ENCODE measurements at regions not wholly inside any gene's neighbourhood (a gene's known extent, or its start where the extent isn't known, plus 50 kb on each side); places are given as distances from the start of the nearest gene placed in this dataset.

DNA sequence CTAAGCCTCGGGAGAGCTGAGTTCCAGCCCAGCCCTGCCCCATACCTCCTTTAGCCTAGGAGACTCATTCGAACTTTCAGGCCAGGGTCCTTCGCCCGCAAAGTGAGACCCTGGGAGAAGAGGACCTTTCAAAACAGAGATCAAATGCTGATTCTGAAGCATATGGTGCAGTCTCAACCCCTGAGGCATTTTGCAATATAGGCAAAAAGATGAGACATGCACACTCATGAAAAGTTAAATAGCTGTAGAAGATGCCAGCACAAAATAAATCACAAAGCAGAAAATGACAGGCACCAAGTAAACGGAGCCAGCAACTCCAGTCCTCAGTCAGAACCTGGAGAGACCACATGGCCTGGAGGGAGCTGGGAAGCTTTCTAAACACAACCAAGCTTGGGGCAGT, 542.7 kb upstream of the RAB6C start:
- no peak for DNase-seq

DNA sequence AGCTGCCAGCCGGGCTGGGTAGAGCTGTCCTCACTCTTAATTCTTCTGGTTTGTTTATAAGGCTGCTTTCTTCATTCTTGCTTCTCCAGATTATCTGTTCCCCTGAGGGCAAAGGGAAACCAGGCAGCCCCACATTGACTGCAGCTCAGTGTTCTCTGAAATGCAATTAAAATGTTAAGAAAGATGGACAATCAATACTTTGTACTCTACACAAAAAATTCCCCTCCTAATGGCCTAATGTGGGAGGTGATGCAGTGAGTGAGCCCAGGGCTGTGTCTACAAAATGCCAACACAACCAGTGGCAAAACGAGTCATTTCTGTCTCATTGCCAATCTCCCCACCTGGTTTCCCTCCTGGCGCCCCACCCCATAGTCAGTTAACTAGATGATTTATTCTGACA, 541.7 kb upstream of the RAB6C start:
- DNase-seq = no peak

DNA sequence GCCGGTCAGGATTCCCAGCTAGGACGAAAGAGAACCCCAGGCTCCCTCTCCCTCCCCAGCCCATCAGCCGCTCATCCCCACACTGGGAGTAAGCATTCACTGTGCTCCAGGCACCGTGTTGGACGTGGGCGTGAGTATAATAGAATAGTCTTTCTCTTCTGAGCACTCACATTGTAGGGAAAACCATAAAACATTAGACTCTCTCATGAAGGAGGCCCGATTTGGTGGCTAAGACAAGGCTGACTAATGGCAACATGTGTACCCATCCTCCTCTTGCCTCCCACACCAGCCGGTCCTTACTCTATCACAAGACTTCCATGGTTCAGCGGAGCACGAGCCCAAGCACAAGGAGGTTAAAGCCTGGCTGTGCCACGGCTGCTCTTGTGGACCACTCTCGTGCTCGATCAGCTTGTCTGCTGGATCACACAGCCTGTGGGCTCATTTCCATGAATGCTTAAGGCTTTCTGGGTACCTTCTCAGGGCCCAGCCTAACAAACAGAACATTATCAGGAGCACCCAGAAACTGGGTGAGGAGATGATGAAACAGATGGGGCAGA, 540.9 kb upstream of the RAB6C start:
- no peak for DNase-seq

DNA sequence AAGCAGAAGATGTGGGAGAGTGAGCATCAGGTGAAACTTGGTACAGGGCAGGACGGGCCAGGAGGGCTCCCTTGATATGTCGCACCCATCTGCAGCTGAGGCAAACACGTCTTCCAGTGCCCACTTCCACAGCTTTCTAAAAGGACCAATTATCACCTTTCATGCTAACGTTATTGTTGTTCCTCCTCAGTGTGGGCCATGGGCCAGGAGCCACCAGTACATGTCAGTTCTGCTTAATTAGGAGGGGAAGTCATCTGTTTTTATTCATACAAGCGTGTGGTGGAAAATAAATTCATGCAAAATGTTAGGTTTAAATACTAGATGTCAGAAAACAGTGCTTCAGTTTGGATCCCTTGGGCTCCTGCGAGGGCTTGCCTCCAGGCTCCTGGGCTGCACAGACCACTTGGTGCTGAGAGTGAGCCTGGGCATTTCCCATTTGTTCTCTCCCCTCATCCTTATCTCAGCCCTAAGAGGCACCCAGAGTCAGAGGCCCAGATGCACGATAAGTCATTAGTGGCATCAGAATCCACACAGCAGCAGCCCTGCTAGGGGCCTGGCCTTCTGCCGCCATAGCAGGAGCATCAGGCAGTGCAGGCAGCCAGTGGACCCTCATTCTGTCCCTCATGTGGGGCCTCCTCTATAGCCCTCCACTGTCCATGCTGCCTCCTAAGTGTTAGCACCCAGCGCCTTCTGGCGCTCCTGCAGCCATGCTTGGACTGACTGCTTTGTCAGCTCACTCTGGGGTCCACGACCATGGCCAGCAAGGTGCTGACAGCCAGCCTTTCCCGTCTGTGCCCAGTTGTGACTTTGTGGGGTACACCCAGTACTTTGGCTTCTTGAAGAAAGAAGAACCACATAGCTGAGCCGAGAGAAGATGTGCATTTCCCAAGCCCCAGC, 539.8 kb upstream of the RAB6C start:
- DNase-seq = no peak

DNA sequence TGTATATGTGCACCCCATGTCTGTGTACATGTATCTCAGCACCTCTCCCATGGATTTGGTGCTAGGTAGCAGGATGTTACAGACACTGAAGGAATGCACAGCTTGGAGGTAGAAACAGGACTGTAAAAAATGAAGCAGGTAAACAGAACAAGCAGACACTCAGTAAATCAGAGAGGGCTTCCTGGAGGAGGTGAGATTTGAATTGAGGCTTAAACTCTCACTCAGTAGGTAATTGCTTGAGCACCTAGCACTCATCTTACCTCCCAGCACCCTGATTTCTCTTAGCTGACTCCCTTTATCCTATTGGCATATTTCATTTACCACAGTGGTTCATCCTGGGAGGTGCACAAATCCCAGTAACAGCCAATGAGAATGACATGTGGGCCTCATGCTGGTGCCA, 537.9 kb upstream of the RAB6C start:
- no peak for DNase-seq

DNA sequence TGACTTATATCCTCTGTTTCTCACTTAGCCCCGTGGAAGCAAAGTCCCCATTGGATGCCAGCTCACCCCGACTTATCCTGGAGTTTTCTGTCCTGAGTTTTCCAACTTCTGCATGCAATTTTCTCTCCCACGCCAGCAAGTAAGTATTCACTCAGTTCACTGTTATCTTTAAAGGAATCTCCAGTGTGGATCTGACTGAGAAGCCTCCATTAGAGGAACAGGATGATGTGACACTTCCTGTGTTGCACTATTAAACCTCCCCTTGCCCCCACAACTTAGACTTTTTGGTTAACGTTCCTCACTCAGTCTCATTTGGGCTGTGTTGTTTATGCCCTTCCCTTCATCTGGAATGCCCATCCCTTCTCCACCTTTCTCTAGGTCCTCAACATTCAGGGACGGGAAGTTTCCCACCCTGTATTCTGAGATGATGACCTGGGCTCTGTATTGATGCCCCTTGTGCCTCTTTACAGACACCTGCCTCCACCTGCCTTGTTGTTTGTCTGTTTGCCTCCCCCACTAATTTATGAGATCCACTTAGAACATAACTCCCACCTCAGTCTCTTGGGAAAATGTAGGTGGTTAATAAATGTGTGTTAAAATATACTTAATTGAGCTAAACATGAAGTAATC, 536.1 kb upstream of the RAB6C start:
- no peak for DNase-seq

- no peak for DNase-seq
These were observed 535.4 kb upstream of the RAB6C start for GRCh38 chr2:129443865-129444739.

GRCh38 chr2:129444751-129445150, 534.7 kb upstream of the RAB6C start:
- no peak for DNase-seq

GRCh38 chr2:129456691-129457090, 522.8 kb upstream of the RAB6C start:
- DNase-seq = no peak

GRCh38 chr2:129457277-129457818, 522.1 kb upstream of the RAB6C start:
- no peak for DNase-seq

DNA sequence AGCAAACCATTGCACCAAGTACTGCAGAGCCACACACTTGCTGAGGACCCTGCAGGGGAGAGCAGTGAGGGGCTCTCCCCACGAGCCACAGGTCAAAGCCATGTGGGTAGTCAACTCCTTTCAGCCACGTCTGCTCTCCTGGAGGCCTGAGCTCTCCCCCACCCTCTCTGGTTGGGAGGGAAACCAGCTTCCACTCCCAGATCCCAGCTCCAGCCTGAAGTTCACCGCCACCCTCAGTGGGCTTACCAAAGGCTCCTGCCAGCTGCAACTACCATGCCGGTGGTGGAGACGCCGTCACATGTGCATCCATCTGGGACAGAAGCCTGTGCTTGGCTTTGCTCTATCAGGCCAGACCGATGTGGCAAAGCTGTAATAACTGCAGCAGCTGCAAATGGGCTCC, 521.5 kb upstream of the RAB6C start:
- DNase-seq = no peak

DNA sequence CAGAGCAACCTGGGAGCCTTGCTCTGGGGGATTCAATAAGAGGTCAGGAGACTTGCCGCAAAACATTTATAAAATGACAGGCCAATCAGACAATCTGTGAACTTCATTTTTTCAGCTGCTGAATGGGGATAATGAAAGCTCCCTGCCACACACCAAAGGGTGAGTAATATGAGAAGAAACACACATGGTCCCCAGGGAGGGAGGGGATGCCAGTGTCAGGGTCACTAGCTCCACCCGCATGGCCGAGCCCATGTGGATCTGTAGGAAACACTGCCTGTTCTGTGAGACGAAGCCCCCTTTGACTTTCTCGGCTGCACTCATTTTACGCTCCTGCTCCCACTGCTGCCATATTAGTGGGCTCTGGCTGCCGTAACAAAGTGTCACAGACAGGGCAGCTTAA, 521.0 kb upstream of the RAB6C start:
- DNase-seq = no peak

DNA sequence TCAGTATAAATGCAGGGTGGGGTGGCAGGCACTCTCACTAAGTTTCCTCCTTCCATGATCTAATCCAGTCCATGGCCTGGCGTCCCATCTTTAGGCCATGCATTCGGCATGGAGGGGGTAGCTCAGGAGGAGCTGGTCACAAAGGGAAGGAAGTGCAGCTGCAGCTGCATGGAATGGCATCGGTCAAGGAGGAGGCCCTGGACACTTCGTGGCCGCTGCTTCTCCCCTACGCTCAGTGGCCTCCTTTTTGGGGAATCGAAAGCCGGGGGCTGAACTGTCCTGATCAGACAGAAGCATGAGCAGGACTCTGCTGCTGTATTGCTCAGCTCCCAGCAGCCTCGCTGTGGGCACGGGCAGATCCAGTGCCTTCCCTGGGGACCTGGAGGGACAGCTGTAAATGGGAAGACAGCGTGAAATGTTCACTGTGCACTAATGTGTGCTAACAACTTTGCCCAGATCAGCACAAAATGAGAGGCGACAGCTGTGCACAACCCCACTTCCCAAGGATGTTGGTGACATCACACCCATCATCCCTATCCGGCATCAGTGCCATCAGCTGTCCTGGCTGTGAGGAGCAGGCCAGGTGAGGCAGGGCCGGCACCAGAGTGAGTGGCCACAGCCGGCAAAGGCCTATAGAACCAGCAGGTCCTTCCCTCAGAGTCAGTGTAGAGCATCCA, 520.1 kb upstream of the RAB6C start:
- no peak for DNase-seq

DNA sequence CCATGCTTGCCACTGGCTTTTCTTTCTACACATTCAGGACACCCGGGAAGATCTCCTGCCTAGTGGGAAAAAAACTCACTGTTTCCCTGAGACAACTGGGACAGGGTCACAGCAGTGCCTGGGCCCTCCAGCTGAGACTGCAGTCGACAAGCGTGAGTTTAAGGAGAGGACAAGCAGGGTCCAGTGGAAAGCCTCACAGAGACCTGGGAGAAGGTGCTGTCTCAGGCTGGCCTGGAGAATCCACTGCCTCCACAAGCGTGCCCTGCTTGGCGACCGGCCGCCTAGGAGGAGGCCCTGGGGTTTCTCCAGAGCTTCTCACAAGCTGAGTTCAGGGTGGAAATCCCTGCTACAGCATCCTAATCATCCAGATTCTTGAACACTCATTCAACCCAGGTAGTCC, 519.6 kb upstream of the RAB6C start:
- no peak for DNase-seq

DNA sequence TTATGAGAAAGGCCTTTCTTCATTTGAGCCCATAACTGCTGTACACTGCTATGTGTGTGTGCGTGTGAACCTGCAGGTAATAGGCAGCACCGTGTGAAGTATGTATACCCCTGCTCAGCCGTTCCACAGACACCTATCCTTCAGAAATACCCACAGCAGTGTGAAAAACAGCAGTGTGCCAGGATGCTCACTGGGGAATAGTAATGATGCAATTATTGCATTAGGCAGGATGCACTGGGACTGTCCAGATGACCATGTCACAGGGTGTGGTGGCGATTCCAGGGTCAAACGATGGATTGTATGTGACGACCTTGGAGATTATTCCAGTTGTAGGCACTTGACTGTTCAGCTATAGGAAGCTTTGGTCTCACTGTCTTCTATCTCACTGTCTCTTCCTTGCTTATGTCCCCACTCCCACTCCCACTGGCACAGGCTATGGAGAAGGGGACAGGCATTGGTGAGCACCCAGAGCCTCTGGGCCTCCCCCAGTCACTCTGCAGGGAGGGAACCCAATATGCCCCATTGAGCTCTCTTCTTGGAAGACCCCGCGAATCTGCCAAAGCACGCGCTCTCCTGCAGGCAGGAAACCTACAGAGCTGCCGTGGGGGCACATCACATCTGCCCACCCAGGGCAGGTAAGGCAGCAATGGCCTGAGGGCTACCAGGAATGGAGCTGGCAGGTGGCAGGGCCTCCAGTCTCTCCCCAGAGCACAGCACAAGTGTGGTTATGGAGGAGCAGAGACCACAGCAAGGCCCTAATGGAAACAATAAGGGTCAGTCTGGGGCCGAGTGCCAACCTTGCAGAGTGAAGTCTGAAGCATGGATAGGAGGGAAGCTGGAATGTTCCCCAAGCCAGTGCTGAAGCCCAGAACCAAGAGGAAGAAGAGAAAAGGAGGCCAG, 518.9 kb upstream of the RAB6C start:
- DNase-seq = no peak

DNA sequence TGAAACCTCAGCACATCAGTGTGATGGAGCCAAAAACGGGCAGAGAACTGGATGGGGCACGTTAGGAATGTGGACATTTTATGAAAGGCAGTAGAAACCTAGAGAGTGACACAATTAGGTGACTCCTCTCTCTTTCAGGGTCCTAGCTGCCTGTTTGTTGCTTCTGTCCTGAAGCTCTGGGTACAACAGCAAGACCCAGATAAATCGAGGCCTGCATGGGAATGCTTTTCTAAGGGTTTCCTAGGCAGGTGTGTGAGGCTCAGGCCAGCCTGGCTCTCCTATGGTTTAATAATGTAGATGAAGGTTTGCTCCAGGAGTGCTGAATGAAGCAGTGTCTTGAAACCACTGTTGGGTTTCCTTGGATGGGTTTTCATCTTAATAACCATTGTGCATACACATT, 517.1 kb upstream of the RAB6C start:
- no peak for DNase-seq

DNA sequence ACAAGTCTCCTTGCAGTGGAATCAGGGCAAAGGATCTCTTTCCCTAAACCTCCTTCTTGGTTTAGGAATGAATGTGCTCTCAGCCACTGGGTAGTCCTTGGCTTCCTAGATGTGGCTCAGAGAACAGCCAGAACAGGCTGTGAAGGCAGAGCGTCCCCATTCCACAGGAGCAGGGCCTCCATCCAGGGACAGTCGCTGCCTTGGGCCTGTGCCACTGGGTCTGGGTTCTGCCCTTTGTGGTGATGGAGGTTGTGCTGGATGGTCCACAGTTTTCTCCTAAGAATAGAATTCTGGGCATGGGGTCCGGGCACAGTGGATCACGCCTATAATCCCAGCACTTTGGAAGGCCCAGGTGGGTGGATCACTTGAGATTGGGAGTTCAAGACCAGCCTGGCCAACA, 516.5 kb upstream of the RAB6C start:
- DNase-seq = no peak

- DNase-seq = no peak
These were observed 515.4 kb upstream of the RAB6C start for GRCh38 chr2:129464036-129464435.

DNA sequence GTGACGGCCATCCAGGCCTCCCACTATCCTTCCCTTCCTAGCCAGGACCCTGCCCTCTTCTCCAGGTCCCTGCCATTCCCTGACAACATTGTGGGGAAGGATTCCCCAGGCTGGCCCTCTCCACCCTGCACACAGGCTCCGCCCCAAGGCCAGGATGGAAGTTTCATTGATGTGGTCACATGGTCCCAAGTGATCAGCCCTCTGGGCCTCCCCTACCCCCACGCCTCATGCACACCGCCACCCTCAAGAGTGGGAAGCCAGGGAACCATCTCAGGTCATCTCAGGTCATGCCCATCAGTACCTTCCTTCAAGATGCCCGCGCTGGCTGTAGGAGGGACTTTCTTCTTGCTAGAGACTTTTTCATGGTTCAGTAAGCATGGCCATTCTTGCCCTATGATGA, 514.8 kb upstream of the RAB6C start:
- DNase-seq = no peak

DNA sequence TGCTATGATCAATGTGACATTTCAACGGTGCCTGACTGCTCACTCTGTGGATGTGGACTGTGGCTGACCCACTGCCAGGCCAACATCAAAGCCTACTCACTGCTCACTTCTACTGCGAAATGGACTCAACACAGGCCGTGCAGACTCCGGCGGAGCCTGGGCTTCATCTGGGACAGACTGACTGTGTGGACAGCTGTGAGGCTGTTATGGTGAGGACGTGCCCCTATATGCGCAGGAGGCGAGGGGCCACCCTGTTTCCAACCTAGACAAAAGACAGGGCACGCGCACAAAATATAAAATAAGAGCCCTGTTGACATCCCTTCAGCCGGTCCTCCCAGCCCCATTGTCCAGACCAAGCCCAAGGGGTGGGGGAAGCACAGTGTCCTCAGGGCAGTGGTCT, 514.4 kb upstream of the RAB6C start:
- no peak for DNase-seq

GRCh38 chr2:129466389-129466788, 513.1 kb upstream of the RAB6C start:
- no peak for DNase-seq

Measured in stimulated activated CD4-positive, alpha-beta T cell treated with anti-CD3 and anti-CD28 coated beads, Interleukin-2, amount 100 ng/mL, for 24 hours (primary cell).